ENCODE measurements at regions not wholly inside any gene's neighbourhood (a gene's known extent, or its start where the extent isn't known, plus 50 kb on each side); places are given as distances from the start of the nearest gene placed in this dataset.

GRCh38 chr21:19908390-19908789, 1089.8 kb upstream of the NCAM2 start:
- Histone ChIP-seq H3K27me3 (ENCODE audit: control insufficient read depth in 2 of 2, insufficient read depth in 2 of 2, low read length in 2 of 2) (no peaks in the 10 kb centered on the region), H3K4me3 (replicated peaks in 1 of 3; ENCODE audit: insufficient read depth in 1 of 3, low read depth in 1 of 3, low read length in 3 of 3) (no peak overlapping the region), H3K79me2 (ENCODE audit: control insufficient read depth, insufficient read depth, low read length) (no peaks in the 10 kb centered on the region), H3K36me3 (ENCODE audit: control insufficient read depth in 2 of 2, extremely low read depth in 1 of 2, insufficient read depth in 2 of 2, low read length in 2 of 2) (no peaks in the 10 kb centered on the region), H4K20me1 (replicated peaks; ENCODE audit: control insufficient read depth, extremely low read depth, insufficient read depth, low read length) (no peaks in the 10 kb centered on the region), H3K9me1 (replicated peaks; ENCODE audit: control insufficient read depth, extremely low read depth, insufficient read depth, low read length) (no peaks in the 10 kb centered on the region), H2AFZ (ENCODE audit: low read depth, low read length) (no peak overlapping the region), H3K27ac (ENCODE audit: insufficient read depth, low read depth, low read length) (no peak overlapping the region), H3K4me1 (ENCODE audit: control insufficient read depth, extremely low read depth, insufficient read depth, low read length) (no peaks in the 10 kb centered on the region), H3K9ac (replicated peaks; ENCODE audit: extremely low read depth, insufficient read depth, low read length) (no peak overlapping the region), H3K4me2 (ENCODE audit: insufficient read depth, low read length) (no peak overlapping the region), H3K9me3 (replicated peaks; ENCODE audit: control insufficient read depth, insufficient read depth, low read length) (no peaks in the 10 kb centered on the region)
- intact Hi-C loops (cut with micrococcal nuclease) (no loop called here), dilution Hi-C loops (cut with MboI; ENCODE audit: extremely low pct_ligation_motif_present, low sequenced_read_pairs) (no loop called here)
- CTCF ChIA-PET: no interaction called here
- DNase-seq (ENCODE audit: low read depth, low spot score) (no peak), FAIRE-seq (no peak)
- no TSS peak for BruUV-seq (replicated peaks)
- TF ChIP-seq FOS (IDR thresholded peaks at IDR 0.05; ENCODE audit: borderline replicate concordance, insufficient read depth, low read length) (no peak), MAX (IDR thresholded peaks at IDR 0.05; ENCODE audit: insufficient read depth, insufficient read length) (no peak), GATA2 (IDR thresholded peaks at IDR 0.05; ENCODE audit: insufficient read depth, insufficient read length, low read depth, low read length) (no peak), JUN (IDR thresholded peaks at IDR 0.05; ENCODE audit: borderline replicate concordance, insufficient read depth, insufficient read length, low read depth) (no peak), MYC (IDR thresholded peaks at IDR 0.05; ENCODE audit: low read depth, low read length) (no peak), CTCF (IDR thresholded peaks at IDR 0.05; ENCODE audit: extremely low read depth in 1 of 2, insufficient read depth in 1 of 2, low read depth in 1 of 2, low read length in 2 of 2) (no peak), EZH2 (IDR thresholded peaks at IDR 0.05; ENCODE audit: borderline replicate concordance, low read depth, low read length, severe bottlenecking) (no peak), POLR2AphosphoS5 (IDR thresholded peaks at IDR 0.05; ENCODE audit: insufficient read depth, low read depth, low read length) (no peak), POLR2A (IDR thresholded peaks at IDR 0.05; ENCODE audit: low read depth, low read length) (no peak)
- POLR2A ChIA-PET: no interaction called here

All from endothelial cell of umbilical vein (primary cell).